ENCODE measurements at regions not wholly inside any gene's neighbourhood (a gene's known extent, or its start where the extent isn't known, plus 50 kb on each side); places are given as distances from the start of the nearest gene placed in this dataset.

GRCh38 chr15:81885135-81885534 is 160.7 kb downstream of the MEX3B start:
- Histone ChIP-seq H3K27me3 (ENCODE audit: insufficient read depth, low read length) (no peaks in the 10 kb centered on the region), H3K27ac (ENCODE audit: insufficient read length, low read depth, low read length) (no peak overlapping the region), H3K23me2 (ENCODE audit: insufficient read length, low read depth, low read length, poor library complexity, severe bottlenecking) (no peaks in the 10 kb centered on the region), H4K20me1 (ENCODE audit: control insufficient read depth, insufficient read depth, insufficient read length) (no peaks in the 10 kb centered on the region), H2AK5ac (ENCODE audit: insufficient read length, low read length) (no peak overlapping the region), H4K5ac (ENCODE audit: insufficient read length, low read depth, low read length) (no peak overlapping the region), H2AFZ (ENCODE audit: low read length) (no peak overlapping the region), H4K8ac (replicated peaks; ENCODE audit: insufficient read length, low read depth, low read length) (no peak overlapping the region), H2BK15ac (ENCODE audit: low read depth, low read length) (no peak overlapping the region), H3K9me3 (ENCODE audit: control insufficient read depth, low read depth, low read length) (no peaks in the 10 kb centered on the region), H3K79me1 (ENCODE audit: insufficient read depth, low read depth, low read length, poor library complexity, severe bottlenecking) (no peaks in the 10 kb centered on the region), H3T11ph (ENCODE audit: low read length) (no peak overlapping the region), H3K14ac (ENCODE audit: insufficient read depth, low read length) (no peak overlapping the region), H3K4me1 (ENCODE audit: insufficient read depth, low read length) (0 out of 2 replicates have a peak, but pooled peaks cover 3% of the 10 kb centered on the region), H3K9ac (ENCODE audit: extremely low read depth, insufficient read length, low read length) (no peak overlapping the region), H2BK12ac (ENCODE audit: insufficient read length, low read depth, low read length) (no peak overlapping the region), H3K18ac (ENCODE audit: insufficient read length, low read depth, low read length) (no peak overlapping the region), H3K4me2 (ENCODE audit: insufficient read depth, insufficient read length, low read length) (no peak overlapping the region), H3K79me2 (ENCODE audit: insufficient read depth, low read length) (no peaks in the 10 kb centered on the region), H3K23ac (ENCODE audit: insufficient read length, low read depth, low read length) (no peak overlapping the region), H2BK5ac (ENCODE audit: insufficient read length, low read length) (no peak overlapping the region), H2BK20ac (ENCODE audit: low read depth, low read length, poor library complexity, severe bottlenecking) (no peak overlapping the region), H2BK120ac (ENCODE audit: low read depth, low read length, poor library complexity, severe bottlenecking) (no peak overlapping the region), H3K4ac (ENCODE audit: low read depth, low read length) (no peak overlapping the region), H4K91ac (ENCODE audit: insufficient read length, low read depth, low read length) (no peak overlapping the region), H3K56ac (ENCODE audit: insufficient read length, low read depth, low read length) (no peak overlapping the region)
- H3K27ac Mint-ChIP-seq: no peak overlapping the region
- no peak for TF ChIP-seq CTCF (conservative IDR thresholded peaks at IDR 0.05)
- H3K4me3 Mint-ChIP-seq: no peak overlapping the region
- peaks cover 5 to 7% of the 10 kb centered on the region in 2 experiments; a peak in 3 of 4 replicates for H3K4me1 Mint-ChIP-seq
- no peaks in the 10 kb centered on the region; a peak in 1 of 7 replicates for H3K36me3 Mint-ChIP-seq (ENCODE audit: insufficient read depth in 1 of 3, low read depth in 3 of 3)
- H3K27me3 Mint-ChIP-seq (ENCODE audit: low read depth): no peaks in the 10 kb centered on the region
- no peak for DNase-seq
- no peaks in the 10 kb centered on the region for H3K9me3 Mint-ChIP-seq
- no CpG with 5 or more reads among the region's 2 CpGs for WGBS (ENCODE audit: extremely low coverage, insufficient read length, low lambda C conversion rate)

Measured in H9 (cell line).